ENCODE measurements at regions not wholly inside any gene's neighbourhood (a gene's known extent, or its start where the extent isn't known, plus 50 kb on each side); places are given as distances from the start of the nearest gene placed in this dataset.

GRCh38 chr10:29158066-29158465, 130.8 kb upstream of the LYZL1 start:
- no peaks in the 10 kb centered on the region for H3K36me3 ChIP-seq
- H3K4me3 ChIP-seq: no peak overlapping the region
- no peak overlapping the region for H3K27ac ChIP-seq
- ATAC-seq (no peak), DNase-seq (no peak)
- intact Hi-C loops (cut with DNase I): no loop called here
- WGBS, 4 donors: 87 to 91% (median 87%) methylated on average over 4 of the region's 4 CpGs
- no peaks in the 10 kb centered on the region for H3K9me3 ChIP-seq
- no peak for TF ChIP-seq POLR2A (IDR thresholded peaks at IDR 0.05)
- no peak for TF ChIP-seq CTCF (IDR thresholded peaks at IDR 0.05)
- no peaks in the 10 kb centered on the region for H3K27me3 ChIP-seq
- H3K4me1 ChIP-seq: peaks cover 0 to 3% (median 0%) of the 10 kb centered on the region in 12 donors

- intact Hi-C loops (cut with DNase I): loop anchor here in 1 of 10 donors (10.0 kb wide), 1 partner anchor 95 kb away; no protein-coding TSS in a partner anchor
- no peak overlapping the region for H3K27ac ChIP-seq
- 93 to 98% (median 95%) methylated on average over 7 of the region's 7 CpGs for WGBS, 4 donors
- no peak for DNase-seq
- TF ChIP-seq POLR2A (IDR thresholded peaks at IDR 0.05) (no peak), CTCF (IDR thresholded peaks at IDR 0.05) (no peak)
- H3K4me1 ChIP-seq: peaks cover 0 to 10% (median 0%) of the 10 kb centered on the region in 12 donors
- H3K9me3 ChIP-seq: peaks cover 0 to 9% (median 0%) of the 10 kb centered on the region in 12 donors
- H3K4me3 ChIP-seq: no peak overlapping the region
- no peaks in the 10 kb centered on the region for H3K36me3 ChIP-seq
- H3K27me3 ChIP-seq: no peaks in the 10 kb centered on the region
- ATAC-seq: no peak
Measured at GRCh38 chr10:29160150-29160617, 128.7 kb upstream of the LYZL1 start.

- intact Hi-C loops (cut with DNase I): loop anchor here in 1 of 10 donors (10.0 kb wide), 1 partner anchor 91 kb away; no protein-coding TSS in a partner anchor
- Histone ChIP-seq H3K9me3 (peaks cover 0 to 29% (median 2%) of the 10 kb centered on the region in 12 donors), H3K4me3 (no peak overlapping the region), H3K36me3 (no peaks in the 10 kb centered on the region), H3K4me1 (peaks cover 0 to 10% (median 0%) of the 10 kb centered on the region in 12 donors), H3K27me3 (no peaks in the 10 kb centered on the region), H3K27ac (peak overlapping the region in 1 of 12 donors; percentile 5)
- TF ChIP-seq POLR2A (IDR thresholded peaks at IDR 0.05): no peak
- no peak for TF ChIP-seq CTCF (IDR thresholded peaks at IDR 0.05)
- ATAC-seq (peak in 2 of 4 donors; percentile 38 to 82), DNase-seq (peak in 4 of 5 donors; percentile 26 to 43 (median 30))
- 37 to 55% (median 51%) methylated on average over 2 of the region's 2 CpGs for WGBS, 4 donors
Measured at GRCh38 chr10:29163746-29164145, 125.1 kb upstream of the LYZL1 start.

GRCh38 chr10:29166713-29167112, 122.2 kb upstream of the LYZL1 start:
- TF ChIP-seq POLR2A (IDR thresholded peaks at IDR 0.05): no peak
- no peak overlapping the region for H3K27ac ChIP-seq
- no peaks in the 10 kb centered on the region for H3K36me3 ChIP-seq
- no peak for ATAC-seq
- H3K27me3 ChIP-seq: no peaks in the 10 kb centered on the region
- peaks cover 0 to 47% (median 12%) of the 10 kb centered on the region in 12 donors for H3K9me3 ChIP-seq
- WGBS, 4 donors: 91 to 94% (median 93%) methylated on average over 4 of the region's 4 CpGs
- intact Hi-C loops (cut with DNase I): loop anchor here in 1 of 10 donors (10.0 kb wide), 1 partner anchor 88 kb away; no protein-coding TSS in a partner anchor
- DNase-seq: no peak
- H3K4me3 ChIP-seq: no peak overlapping the region
- H3K4me1 ChIP-seq: peaks cover 0 to 10% (median 0%) of the 10 kb centered on the region in 12 donors

- Histone ChIP-seq H3K27ac (no peak overlapping the region), H3K27me3 (no peaks in the 10 kb centered on the region), H3K4me1 (no peaks in the 10 kb centered on the region), H3K4me3 (no peak overlapping the region), H3K36me3 (no peaks in the 10 kb centered on the region), H3K9me3 (peaks cover 0 to 47% (median 12%) of the 10 kb centered on the region in 12 donors)
- ATAC-seq (no peak), DNase-seq (no peak)
- TF ChIP-seq POLR2A (IDR thresholded peaks at IDR 0.05): no peak
- no peak for TF ChIP-seq CTCF (IDR thresholded peaks at IDR 0.05)
- intact Hi-C loops (cut with DNase I): loop anchor here in 1 of 10 donors (10.0 kb wide), 1 partner anchor 86 kb away; no protein-coding TSS in a partner anchor
- 58 to 91% (median 79%) methylated on average over 2 of the region's 2 CpGs for WGBS, 4 donors
Measured at GRCh38 chr10:29169021-29169420, 119.8 kb upstream of the LYZL1 start.

Data from heart left ventricle (tissue), 16 donors.